ENCODE measurements at regions not wholly inside any gene's neighbourhood (a gene's known extent, or its start where the extent isn't known, plus 50 kb on each side); places are given as distances from the start of the nearest gene placed in this dataset.

DNA sequence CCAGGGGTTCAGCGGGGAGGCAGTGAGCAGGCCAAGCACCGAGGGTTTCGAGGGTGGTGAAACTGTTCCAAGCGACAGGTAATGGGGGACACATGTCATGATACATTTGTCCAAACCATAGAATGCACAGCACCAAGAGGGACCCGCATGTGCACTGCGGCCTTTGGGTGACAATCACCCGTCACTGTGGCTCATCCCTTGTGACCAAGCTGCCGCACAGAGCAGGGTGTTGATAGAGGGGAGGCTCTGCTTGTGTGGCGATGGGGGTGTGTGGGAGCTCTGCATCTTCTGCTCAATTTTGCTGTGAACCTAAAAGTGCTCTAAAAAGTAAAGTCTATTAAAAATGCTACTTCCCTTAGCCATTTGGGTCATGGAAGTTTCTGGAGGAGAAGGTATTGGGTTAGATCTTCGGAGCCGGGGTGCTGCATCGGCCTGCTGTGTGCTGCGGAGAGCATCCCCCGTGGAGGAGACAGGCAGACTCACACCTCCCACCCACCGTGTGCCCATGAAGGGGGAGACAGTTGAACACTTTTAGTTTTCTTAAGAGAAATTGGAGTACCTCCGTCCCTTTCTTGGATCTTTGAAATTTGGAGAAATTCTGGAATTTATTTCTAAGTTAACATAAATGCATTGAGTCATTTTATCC lies 280.4 kb upstream of the IRX2 start:
- intact Hi-C loops (cut with DNase I) = no loop called here
- no peak for DNase-seq (ENCODE audit: low spot score in 2 of 2)

DNA sequence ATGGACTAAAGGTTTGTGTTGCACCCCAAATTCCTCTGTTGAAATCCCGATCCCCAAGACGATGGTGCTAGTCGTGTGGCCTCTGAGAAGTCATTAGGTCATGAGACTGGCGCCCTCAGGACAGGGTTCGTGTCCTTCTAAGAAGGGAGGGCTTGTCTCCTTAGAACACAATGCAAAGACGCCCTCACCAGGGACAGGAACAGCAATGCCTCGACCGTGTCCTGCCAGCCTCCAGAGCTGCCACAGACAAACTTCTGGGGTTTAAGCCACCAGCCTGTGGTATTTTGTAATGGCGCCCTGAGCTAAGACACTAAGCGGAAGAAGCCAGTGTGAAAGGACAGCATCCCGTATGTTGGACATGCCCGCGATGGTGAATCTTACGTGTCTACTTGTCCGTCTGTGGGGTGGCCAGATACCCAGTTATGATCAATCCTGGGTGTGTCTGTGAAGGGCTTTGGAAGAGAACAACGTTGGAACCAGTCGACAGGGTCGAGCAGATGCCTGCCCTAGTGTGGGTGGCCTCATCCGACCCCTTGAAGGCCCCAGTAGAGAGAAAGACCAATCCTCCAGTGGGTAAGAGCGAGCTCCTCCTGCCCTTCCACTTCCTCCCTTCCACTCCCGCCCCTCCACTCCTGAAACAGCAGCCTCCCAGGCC lies 279.2 kb upstream of the IRX2 start:
- Histone ChIP-seq H3K9me3 (no peaks in the 10 kb centered on the region), H3K4me1 (no peaks in the 10 kb centered on the region), H3K36me3 (no peaks in the 10 kb centered on the region), H3K27ac (no peak overlapping the region), H3K4me3 (no peak overlapping the region), H3K27me3 (no peaks in the 10 kb centered on the region)
- no peak for TF ChIP-seq CTCF (IDR thresholded peaks at IDR 0.05)
- no peak for DNase-seq (ENCODE audit: low spot score in 2 of 2)
- intact Hi-C loops (cut with DNase I) = no loop called here

More for the DNA sequence above, 280.4 kb upstream of the IRX2 start:
- Histone ChIP-seq H3K27ac (no peak overlapping the region), H3K4me1 (no peaks in the 10 kb centered on the region), H3K9me3 (no peaks in the 10 kb centered on the region), H3K27me3 (no peaks in the 10 kb centered on the region), H3K36me3 (no peaks in the 10 kb centered on the region), H3K4me3 (no peak overlapping the region)
- TF ChIP-seq CTCF (IDR thresholded peaks at IDR 0.05) = no peak

- Histone ChIP-seq H3K27me3 (no peaks in the 10 kb centered on the region), H3K36me3 (no peaks in the 10 kb centered on the region), H3K4me1 (no peaks in the 10 kb centered on the region), H3K9me3 (no peaks in the 10 kb centered on the region), H3K27ac (no peak overlapping the region), H3K4me3 (no peak overlapping the region)
- TF ChIP-seq CTCF (IDR thresholded peaks at IDR 0.05) = no peak
- no peak for DNase-seq (ENCODE audit: low spot score in 2 of 2)
- intact Hi-C loops (cut with DNase I) = no loop called here
Observed at GRCh38 chr5:3029396-3029795, 277.9 kb upstream of the IRX2 start.

DNA sequence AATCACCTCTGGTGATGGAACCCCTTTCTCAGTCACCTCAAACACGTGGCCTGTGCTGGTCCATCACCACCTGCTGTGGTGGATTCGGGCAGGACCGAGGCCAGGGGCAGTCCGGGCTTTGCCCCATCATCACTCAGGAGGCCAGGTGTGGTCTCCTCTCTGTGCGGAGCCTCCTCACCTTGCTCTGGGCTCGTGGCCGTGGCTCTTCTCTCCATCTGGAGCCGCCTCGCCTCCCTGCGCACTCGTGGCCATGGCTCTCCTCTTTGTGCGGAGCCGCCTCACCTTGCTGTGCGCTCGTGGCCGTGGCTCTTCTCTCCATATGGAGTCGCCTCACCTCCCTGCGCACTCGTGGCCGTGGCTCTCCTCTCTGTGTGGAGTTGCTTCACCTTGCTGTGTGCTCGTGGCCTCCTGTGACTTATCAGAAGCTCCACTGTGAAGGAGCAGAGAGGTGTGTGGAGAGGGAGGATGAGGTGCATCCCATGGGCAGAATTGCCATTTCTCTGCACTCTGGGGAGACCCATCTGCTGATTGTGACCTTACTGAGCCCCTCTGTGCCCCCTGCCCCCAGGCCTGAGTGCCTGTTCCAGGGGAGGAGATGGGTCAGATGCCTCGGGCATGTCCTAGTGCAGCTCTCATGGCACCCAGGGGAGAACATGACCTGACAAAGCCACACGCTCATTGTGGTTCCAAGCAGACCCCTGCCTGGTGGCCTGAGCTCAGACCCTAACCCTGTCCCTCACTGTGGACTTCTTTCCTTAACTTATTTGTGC lies 276.6 kb upstream of the IRX2 start:
- H3K27ac ChIP-seq = no peak overlapping the region
- DNase-seq (ENCODE audit: low spot score in 2 of 2) = no peak
- H3K4me1 ChIP-seq = no peaks in the 10 kb centered on the region
- TF ChIP-seq CTCF (IDR thresholded peaks at IDR 0.05) = no peak
- no peaks in the 10 kb centered on the region for H3K9me3 ChIP-seq
- H3K27me3 ChIP-seq = no peaks in the 10 kb centered on the region
- no peak overlapping the region for H3K4me3 ChIP-seq
- no peaks in the 10 kb centered on the region for H3K36me3 ChIP-seq
- intact Hi-C loops (cut with DNase I) = no loop called here

- H3K27ac ChIP-seq = no peak overlapping the region
- DNase-seq (ENCODE audit: low spot score in 2 of 2) = no peak
- H3K4me3 ChIP-seq = no peak overlapping the region
- no peaks in the 10 kb centered on the region for H3K4me1 ChIP-seq
- intact Hi-C loops (cut with DNase I) = no loop called here
- H3K36me3 ChIP-seq = no peaks in the 10 kb centered on the region
- no peaks in the 10 kb centered on the region for H3K9me3 ChIP-seq
- H3K27me3 ChIP-seq = no peaks in the 10 kb centered on the region
- TF ChIP-seq CTCF (IDR thresholded peaks at IDR 0.05) = no peak
Observed at GRCh38 chr5:3027185-3027865, 275.8 kb upstream of the IRX2 start.

Data from ascending aorta (tissue), 2 donors.